ENCODE measurements at regions not wholly inside any gene's neighbourhood (a gene's known extent, or its start where the extent isn't known, plus 50 kb on each side); places are given as distances from the start of the nearest gene placed in this dataset.

DNA sequence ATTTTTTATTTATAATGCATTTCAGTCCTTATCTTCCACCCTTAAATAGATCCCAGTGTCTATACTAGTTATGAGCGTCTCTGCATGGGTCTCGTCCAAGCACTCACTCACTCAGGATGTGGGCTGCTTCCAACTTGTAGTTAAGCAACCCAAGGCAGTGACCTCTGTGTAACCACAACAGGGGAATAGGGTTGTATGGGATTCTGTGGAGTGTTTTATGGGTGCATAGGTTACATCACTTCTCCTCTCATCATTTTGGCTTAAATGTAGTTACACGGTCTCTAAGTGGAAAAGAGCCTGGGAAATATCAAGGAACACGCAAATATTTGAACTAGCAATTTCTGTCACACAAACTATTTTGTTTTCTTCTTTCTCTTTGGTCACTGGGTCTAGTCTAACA, 931.0 kb downstream of the STIM2 start:
- TF ChIP-seq, protein P1, sequence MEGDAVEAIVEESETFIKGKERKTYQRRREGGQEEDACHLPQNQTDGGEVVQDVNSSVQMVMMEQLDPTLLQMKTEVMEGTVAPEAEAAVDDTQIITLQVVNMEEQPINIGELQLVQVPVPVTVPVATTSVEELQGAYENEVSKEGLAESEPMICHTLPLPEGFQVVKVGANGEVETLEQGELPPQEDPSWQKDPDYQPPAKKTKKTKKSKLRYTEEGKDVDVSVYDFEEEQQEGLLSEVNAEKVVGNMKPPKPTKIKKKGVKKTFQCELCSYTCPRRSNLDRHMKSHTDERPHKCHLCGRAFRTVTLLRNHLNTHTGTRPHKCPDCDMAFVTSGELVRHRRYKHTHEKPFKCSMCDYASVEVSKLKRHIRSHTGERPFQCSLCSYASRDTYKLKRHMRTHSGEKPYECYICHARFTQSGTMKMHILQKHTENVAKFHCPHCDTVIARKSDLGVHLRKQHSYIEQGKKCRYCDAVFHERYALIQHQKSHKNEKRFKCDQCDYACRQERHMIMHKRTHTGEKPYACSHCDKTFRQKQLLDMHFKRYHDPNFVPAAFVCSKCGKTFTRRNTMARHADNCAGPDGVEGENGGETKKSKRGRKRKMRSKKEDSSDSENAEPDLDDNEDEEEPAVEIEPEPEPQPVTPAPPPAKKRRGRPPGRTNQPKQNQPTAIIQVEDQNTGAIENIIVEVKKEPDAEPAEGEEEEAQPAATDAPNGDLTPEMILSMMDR (IDR thresholded peaks at IDR 0.05), result no peak
- TF ChIP-seq POLR2AphosphoS5 (IDR thresholded peaks at IDR 0.05; ENCODE audit: low read depth, low read length), result no peak
- TF ChIP-seq, protein P2, sequence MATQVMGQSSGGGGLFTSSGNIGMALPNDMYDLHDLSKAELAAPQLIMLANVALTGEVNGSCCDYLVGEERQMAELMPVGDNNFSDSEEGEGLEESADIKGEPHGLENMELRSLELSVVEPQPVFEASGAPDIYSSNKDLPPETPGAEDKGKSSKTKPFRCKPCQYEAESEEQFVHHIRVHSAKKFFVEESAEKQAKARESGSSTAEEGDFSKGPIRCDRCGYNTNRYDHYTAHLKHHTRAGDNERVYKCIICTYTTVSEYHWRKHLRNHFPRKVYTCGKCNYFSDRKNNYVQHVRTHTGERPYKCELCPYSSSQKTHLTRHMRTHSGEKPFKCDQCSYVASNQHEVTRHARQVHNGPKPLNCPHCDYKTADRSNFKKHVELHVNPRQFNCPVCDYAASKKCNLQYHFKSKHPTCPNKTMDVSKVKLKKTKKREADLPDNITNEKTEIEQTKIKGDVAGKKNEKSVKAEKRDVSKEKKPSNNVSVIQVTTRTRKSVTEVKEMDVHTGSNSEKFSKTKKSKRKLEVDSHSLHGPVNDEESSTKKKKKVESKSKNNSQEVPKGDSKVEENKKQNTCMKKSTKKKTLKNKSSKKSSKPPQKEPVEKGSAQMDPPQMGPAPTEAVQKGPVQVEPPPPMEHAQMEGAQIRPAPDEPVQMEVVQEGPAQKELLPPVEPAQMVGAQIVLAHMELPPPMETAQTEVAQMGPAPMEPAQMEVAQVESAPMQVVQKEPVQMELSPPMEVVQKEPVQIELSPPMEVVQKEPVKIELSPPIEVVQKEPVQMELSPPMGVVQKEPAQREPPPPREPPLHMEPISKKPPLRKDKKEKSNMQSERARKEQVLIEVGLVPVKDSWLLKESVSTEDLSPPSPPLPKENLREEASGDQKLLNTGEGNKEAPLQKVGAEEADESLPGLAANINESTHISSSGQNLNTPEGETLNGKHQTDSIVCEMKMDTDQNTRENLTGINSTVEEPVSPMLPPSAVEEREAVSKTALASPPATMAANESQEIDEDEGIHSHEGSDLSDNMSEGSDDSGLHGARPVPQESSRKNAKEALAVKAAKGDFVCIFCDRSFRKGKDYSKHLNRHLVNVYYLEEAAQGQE (IDR thresholded peaks at IDR 0.05; ENCODE audit: insufficient read depth in 1 of 2, low read depth in 2 of 2, low read length in 1 of 2), result no peak

All from Panc1 (cell line).